KMS-11 (cell line): ENCODE measurements at regions not wholly inside any gene's neighbourhood (a gene's known extent, or its start where the extent isn't known, plus 50 kb on each side); places are given as distances from the start of the nearest gene placed in this dataset.
A peak's percentile ranks its signal among the peaks of the same experiment; 100 is the strongest.

Experiments used
- H2AFZ ChIP-seq: fragments of 200-600 bp; sonication (generic); 2 replicates; pipeline ENCODE4 v1.6.1; 2016; ENCODE audit warnings: antibody characterized with exemption, mixed run types, low read depth
- H3K27ac ChIP-seq: fragments of 200-600 bp; sonication (generic); 2 replicates; pipeline ENCODE4 v1.6.1; 2016; ENCODE audit warnings: mild to moderate bottlenecking, mixed run types
- H3K27me3 ChIP-seq: fragments of 200-600 bp; sonication (generic); 2 replicates; pipeline ENCODE4 v1.6.1; 2017; ENCODE audit warnings: mild to moderate bottlenecking, low read depth, mixed run types, moderate library complexity; ENCODE audit not compliant: insufficient read depth
- H3K36me3 ChIP-seq: fragments of 200-600 bp; sonication (generic); 2 replicates; pipeline ENCODE4 v1.6.1; 2017; ENCODE audit warnings: mild to moderate bottlenecking, mixed run types; ENCODE audit not compliant: insufficient read depth
- H3K4me1 ChIP-seq: fragments of 200-600 bp; sonication (generic); 2 replicates; pipeline ENCODE4 v1.6.1; 2016; ENCODE audit warnings: mild to moderate bottlenecking, low read depth, mixed run types; ENCODE audit not compliant: poor library complexity, severe bottlenecking
- H3K4me2 ChIP-seq: fragments of 200-600 bp; sonication (generic); 2 replicates; pipeline ENCODE4 v1.7.0; 2016; ENCODE audit warnings: mild to moderate bottlenecking, mixed run types
- H3K4me3 ChIP-seq: fragments of 200-600 bp; sonication (generic); IDR thresholded peaks from 2 replicates; pipeline ENCODE4 v1.6.1; 2017; ENCODE audit warnings: low read depth, low read length, mixed read lengths; ENCODE audit not compliant: insufficient read depth
- H3K79me2 ChIP-seq: fragments of 200-600 bp; sonication (generic); 2 replicates; pipeline ENCODE4 v1.6.1; 2016; ENCODE audit warnings: low read depth, mixed run types; ENCODE audit not compliant: insufficient read depth
- H3K9ac ChIP-seq: fragments of 200-600 bp; sonication (generic); 2 replicates; pipeline ENCODE4 v1.6.1; 2016; ENCODE audit warnings: mild to moderate bottlenecking, mixed run types
- H4K20me1 ChIP-seq: fragments of 200-600 bp; sonication (generic); 2 replicates; pipeline ENCODE4 v1.6.1; 2016; ENCODE audit warnings: mild to moderate bottlenecking, mixed run types; ENCODE audit not compliant: insufficient read depth
- TF ChIP-seq, protein P1 (sequence below): fragments of 200-600 bp; sonication (generic); conservative IDR thresholded peaks from 2 replicates; pipeline ENCODE4 v1.6.1; 2017; ENCODE audit warnings: low read depth, mild to moderate bottlenecking, antibody characterized with exemption, low read length, moderate library complexity, mixed read lengths

DNA sequence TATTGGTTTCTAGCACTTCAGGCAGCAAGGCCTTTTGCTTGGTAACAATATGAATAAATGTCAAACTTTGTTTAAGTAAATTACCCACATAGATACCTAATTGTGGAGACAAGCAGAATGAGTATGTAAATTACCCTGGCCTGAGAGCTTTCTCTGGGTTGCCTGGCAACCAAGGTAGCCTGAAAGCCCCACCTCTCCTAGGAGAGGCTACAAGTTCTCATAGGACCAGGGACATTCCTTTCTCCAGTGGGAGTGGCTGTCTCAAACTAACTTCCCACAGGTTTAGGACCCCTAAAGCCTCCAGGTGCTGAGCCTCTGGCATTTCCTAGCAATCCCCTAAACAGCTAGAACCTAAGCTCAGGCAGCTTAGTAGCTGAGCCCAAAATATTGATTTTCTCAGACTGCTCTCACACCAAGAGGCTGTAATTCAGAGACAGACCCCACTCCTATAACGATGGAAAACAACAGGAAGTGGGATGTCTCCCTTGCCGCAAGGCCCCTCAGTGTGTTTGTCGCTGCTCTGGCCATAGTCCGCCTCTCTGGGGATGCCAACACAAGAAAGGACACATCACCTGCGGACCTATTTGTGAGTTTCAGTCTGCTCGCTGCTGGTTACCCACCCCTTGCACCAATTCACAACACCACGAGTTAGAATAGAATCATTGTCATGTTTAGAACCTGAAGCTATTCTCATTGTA lies 207.3 kb downstream of the DLEU7 start:
- no peaks in the 10 kb centered on the region for H3K36me3 ChIP-seq
- no peak overlapping the region for H3K9ac ChIP-seq
- H3K27me3 ChIP-seq = no peaks in the 10 kb centered on the region
- TF ChIP-seq, protein P1, sequence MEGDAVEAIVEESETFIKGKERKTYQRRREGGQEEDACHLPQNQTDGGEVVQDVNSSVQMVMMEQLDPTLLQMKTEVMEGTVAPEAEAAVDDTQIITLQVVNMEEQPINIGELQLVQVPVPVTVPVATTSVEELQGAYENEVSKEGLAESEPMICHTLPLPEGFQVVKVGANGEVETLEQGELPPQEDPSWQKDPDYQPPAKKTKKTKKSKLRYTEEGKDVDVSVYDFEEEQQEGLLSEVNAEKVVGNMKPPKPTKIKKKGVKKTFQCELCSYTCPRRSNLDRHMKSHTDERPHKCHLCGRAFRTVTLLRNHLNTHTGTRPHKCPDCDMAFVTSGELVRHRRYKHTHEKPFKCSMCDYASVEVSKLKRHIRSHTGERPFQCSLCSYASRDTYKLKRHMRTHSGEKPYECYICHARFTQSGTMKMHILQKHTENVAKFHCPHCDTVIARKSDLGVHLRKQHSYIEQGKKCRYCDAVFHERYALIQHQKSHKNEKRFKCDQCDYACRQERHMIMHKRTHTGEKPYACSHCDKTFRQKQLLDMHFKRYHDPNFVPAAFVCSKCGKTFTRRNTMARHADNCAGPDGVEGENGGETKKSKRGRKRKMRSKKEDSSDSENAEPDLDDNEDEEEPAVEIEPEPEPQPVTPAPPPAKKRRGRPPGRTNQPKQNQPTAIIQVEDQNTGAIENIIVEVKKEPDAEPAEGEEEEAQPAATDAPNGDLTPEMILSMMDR = no peak
- H3K4me1 ChIP-seq = peaks cover 30% of the 10 kb centered on the region
- peak overlapping the region; percentile 55 for H3K4me2 ChIP-seq
- H4K20me1 ChIP-seq = no peaks in the 10 kb centered on the region
- no peaks in the 10 kb centered on the region for H3K79me2 ChIP-seq
- no peak overlapping the region for H3K4me3 ChIP-seq
- H2AFZ ChIP-seq = peak overlapping the region; percentile 28
- H3K27ac ChIP-seq = peak overlapping the region; percentile 48

DNA sequence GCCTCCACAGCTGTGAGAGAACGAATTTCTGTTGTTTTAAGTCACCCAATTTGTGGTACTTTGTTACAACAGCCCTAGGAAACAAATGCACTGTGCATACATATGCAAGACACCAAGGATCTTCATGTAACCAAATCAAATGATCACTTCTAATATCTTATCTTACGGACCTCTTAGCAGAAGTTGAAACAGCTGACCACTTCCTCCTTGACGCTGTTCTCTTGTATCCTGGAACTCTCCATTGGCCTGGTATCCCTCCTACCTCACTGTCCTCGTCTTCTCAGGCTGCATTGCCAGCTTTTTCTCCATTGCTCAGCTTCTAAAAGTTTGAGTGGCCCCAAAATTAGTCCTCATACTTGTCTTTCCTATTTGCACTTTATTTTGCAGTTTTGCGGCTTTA lies 200.4 kb downstream of the DLEU7 start:
- Histone ChIP-seq H4K20me1 (no peaks in the 10 kb centered on the region), H3K27ac (no peak overlapping the region), H3K36me3 (no peaks in the 10 kb centered on the region), H3K27me3 (no peaks in the 10 kb centered on the region), H3K4me2 (no peak overlapping the region), H2AFZ (no peak overlapping the region), H3K79me2 (no peaks in the 10 kb centered on the region), H3K9ac (no peak overlapping the region), H3K4me3 (no peak overlapping the region), H3K4me1 (no peaks in the 10 kb centered on the region)
- TF ChIP-seq, protein P1 = no peak

DNA sequence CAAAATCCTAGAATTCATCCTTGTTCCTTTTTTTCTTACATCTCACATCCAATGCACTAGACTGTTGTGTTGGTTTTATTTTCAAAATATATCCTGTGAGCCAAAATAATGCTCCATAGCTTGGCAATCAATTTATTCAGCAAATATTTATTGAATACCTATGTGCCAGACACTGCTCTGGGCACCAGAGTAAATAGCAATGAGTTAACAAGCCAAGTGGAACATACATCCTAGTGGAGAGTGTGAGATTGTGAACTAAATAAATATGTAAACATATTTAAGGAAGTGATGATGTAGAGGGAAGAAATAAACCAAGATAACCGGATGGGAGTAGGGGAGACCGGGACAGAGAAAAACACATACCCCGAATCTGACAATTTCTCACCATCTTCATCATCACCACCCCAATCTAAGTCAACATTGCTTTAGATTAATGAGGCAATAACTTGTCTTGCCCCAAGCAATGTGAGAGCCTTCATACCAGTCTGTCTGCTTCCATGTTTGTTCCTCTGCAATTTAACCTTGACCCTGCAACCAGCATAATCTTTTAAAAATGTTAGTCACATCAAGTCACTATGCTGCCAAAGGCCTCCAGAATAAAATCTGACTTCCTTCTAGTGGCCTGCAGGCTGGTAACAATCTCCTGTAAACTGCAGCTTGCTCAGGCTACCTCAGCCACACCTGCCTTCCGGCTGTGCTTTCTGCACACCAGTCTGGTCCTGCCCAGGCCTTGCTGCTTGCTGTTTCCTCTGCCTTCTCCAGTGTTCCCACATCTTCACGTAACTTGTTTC lies 199.2 kb downstream of the DLEU7 start:
- H3K4me1 ChIP-seq = peaks cover under 1% of the 10 kb centered on the region
- H2AFZ ChIP-seq = no peak overlapping the region
- H3K4me2 ChIP-seq = no peak overlapping the region
- no peaks in the 10 kb centered on the region for H3K79me2 ChIP-seq
- H3K36me3 ChIP-seq = no peaks in the 10 kb centered on the region
- H3K4me3 ChIP-seq = no peak overlapping the region
- no peaks in the 10 kb centered on the region for H4K20me1 ChIP-seq
- H3K9ac ChIP-seq = no peak overlapping the region
- H3K27ac ChIP-seq = no peak overlapping the region
- TF ChIP-seq, protein P1 = no peak
- no peaks in the 10 kb centered on the region for H3K27me3 ChIP-seq

DNA sequence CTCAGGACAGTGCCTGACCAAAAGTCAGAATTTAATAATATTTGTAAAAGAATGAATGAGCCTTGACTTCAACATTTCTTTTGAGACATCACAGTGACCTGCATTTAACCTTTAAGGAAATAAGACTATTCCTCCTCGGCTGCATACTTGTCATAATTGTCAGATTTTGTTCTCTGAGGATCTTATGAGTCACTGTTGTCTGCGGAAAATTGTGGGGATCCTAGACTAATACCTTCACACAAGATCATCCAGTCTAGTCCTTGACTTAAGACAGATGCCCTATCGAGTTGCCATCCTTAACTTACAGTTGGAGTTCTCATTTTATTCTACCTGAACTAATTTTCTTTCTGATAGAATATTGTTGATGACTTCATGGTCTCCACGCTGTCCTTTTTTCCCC lies 198.4 kb downstream of the DLEU7 start:
- TF ChIP-seq, protein P1 = no peak
- H3K4me1 ChIP-seq = peaks cover 9% of the 10 kb centered on the region

More for the DNA sequence above, 198.4 kb downstream of the DLEU7 start:
- Histone ChIP-seq H3K27me3 (no peaks in the 10 kb centered on the region), H3K27ac (no peak overlapping the region), H3K4me2 (no peak overlapping the region), H3K79me2 (no peaks in the 10 kb centered on the region), H3K9ac (no peak overlapping the region), H4K20me1 (no peaks in the 10 kb centered on the region), H3K36me3 (no peaks in the 10 kb centered on the region), H2AFZ (no peak overlapping the region), H3K4me3 (no peak overlapping the region)
